OCI-LY3 (cell line): ENCODE measurements at regions not wholly inside any gene's neighbourhood (a gene's known extent, or its start where the extent isn't known, plus 50 kb on each side); places are given as distances from the start of the nearest gene placed in this dataset.

Experiments used
- EZH2phosphoT487 ChIP-seq: fragments of 200-600 bp; shearing (Covaris generic); IDR thresholded peaks from 2 replicates; pipeline ENCODE4 v1.6.1; 2018; ENCODE audit warnings: antibody characterized with exemption, mixed run types, low read depth
- TF ChIP-seq, protein P1 (sequence below): fragments of 200-600, 300-600 bp; sonication (generic); IDR thresholded peaks from 2 replicates; pipeline ENCODE4 v1.5.1; 2014; ENCODE audit warnings: antibody characterized with exemption, low read length, low read depth

DNA sequence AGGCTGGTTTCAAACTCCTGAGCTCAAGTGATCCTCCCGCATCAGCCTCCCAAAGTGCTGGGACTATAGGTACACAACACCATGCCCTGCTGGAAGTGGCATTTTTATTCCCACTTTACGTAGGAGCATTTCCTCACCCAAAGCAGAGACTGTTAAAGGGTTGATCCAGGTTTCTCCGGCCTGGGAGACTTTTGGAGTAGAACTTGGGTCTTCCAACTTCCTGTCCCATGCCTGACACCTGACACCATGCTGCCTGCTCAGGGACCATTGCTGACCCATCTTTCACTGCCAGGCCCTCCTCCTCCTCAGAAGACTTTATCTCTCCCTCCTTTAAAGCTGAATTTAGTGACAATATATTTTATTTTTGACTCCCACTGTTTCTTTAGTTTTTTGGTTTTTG is 302.0 kb upstream of the LYZL1 start:
- TF ChIP-seq, protein P1, sequence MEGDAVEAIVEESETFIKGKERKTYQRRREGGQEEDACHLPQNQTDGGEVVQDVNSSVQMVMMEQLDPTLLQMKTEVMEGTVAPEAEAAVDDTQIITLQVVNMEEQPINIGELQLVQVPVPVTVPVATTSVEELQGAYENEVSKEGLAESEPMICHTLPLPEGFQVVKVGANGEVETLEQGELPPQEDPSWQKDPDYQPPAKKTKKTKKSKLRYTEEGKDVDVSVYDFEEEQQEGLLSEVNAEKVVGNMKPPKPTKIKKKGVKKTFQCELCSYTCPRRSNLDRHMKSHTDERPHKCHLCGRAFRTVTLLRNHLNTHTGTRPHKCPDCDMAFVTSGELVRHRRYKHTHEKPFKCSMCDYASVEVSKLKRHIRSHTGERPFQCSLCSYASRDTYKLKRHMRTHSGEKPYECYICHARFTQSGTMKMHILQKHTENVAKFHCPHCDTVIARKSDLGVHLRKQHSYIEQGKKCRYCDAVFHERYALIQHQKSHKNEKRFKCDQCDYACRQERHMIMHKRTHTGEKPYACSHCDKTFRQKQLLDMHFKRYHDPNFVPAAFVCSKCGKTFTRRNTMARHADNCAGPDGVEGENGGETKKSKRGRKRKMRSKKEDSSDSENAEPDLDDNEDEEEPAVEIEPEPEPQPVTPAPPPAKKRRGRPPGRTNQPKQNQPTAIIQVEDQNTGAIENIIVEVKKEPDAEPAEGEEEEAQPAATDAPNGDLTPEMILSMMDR = no peak
- no peak for TF ChIP-seq EZH2phosphoT487
